ENCODE measurements at regions not wholly inside any gene's neighbourhood (a gene's known extent, or its start where the extent isn't known, plus 50 kb on each side); places are given as distances from the start of the nearest gene placed in this dataset.

DNA sequence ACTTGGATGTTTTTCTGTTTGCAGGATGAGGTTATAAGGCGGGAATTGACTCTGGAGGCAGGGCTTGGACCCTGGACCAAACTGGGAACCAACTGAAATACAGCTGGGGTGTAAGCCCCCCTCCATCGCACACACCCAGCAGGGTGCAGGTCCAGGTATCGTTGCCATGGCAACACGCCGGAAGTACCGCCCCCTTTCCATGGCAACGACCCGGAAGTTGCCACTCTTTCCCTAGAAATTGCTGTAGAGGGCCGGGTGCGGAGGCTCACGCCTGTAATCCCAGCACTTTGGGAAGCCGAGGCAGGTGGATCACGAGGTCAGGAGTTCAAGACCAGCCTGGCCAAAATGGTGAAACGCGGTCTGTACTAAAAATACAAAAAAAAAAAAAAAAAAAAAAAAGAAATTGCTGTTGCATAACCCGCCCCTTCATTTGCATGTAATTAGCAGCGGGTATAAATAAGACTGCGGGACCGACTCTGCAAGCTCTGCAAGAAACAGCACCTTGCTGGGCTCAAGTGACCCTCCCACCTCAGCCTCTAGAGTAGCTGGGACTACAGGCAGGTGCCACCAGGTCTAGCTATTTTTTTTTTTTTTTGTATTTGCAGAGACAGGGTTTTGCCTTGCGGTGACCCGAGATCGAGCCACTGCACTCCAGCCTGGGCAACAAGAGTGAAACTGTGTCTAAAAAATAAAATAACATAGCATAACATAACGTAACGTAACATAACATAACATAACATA is 139.6 kb downstream of the CRLF2 start:
- Histone ChIP-seq H3K4me2 (replicated peaks; ENCODE audit: low read depth, low read length, poor library complexity, severe bottlenecking) (no peak overlapping the region), H3K27ac (ENCODE audit: low read length in 2 of 2) (no peak overlapping the region), H3K9ac (ENCODE audit: low read length) (peak overlapping the region; percentile 23), H3K79me2 (ENCODE audit: control insufficient read depth, insufficient read depth, low read length) (no peaks in the 10 kb centered on the region), H3K9me3 (ENCODE audit: control extremely low read depth in 1 of 3, control insufficient read depth in 2 of 3, insufficient read depth in 1 of 3, low read length in 2 of 3) (peaks cover 0 to 32% (median 9%) of the 10 kb centered on the region in 3 donors), H3K4me1 (ENCODE audit: control insufficient read depth in 2 of 2, insufficient read depth in 2 of 2, low read length in 2 of 2) (no peaks in the 10 kb centered on the region), H2AFZ (ENCODE audit: insufficient read depth, low read depth, low read length, poor library complexity, severe bottlenecking) (no peak overlapping the region), H3K4me3 (ENCODE audit: control extremely low read depth in 1 of 5, extremely low read depth in 1 of 5, insufficient read depth in 1 of 5, low read depth in 2 of 5, low read length in 4 of 5) (peak overlapping the region in 2 of 5 experiments; percentile 36 to 44), H3K36me3 (replicated peaks in 1 of 2; ENCODE audit: control extremely low read depth in 1 of 2, control insufficient read depth in 1 of 2, extremely low read depth in 1 of 2, insufficient read depth in 2 of 2, low read length in 1 of 2) (no peaks in the 10 kb centered on the region), H4K20me1 (ENCODE audit: control insufficient read depth, insufficient read depth, low read length, poor library complexity, severe bottlenecking) (no peaks in the 10 kb centered on the region), H3K27me3 (replicated peaks in 1 of 4; ENCODE audit: control extremely low read depth in 1 of 4, control insufficient read depth in 3 of 4, insufficient read depth in 4 of 4, low read length in 3 of 4) (no peaks in the 10 kb centered on the region)
- ChIA-PET POLR2A (no interaction called here), CTCF (no interaction called here)
- WGBS (ENCODE audit: insufficient coverage), result 96% methylated on average over 19 of the region's 24 CpGs
- intact Hi-C loops (cut with micrococcal nuclease), result no loop called here
- no peak overlapping the region for H3K4me3 Mint-ChIP-seq
- peaks cover 14% of the 10 kb centered on the region for H3K9me3 Mint-ChIP-seq (ENCODE audit: insufficient read depth)
- no peak overlapping the region for H3K27ac Mint-ChIP-seq
- TF ChIP-seq CTCF (IDR thresholded peaks at IDR 0.05), result no peak
- no peak for TF ChIP-seq EZH2 (IDR thresholded peaks at IDR 0.05; ENCODE audit: borderline replicate concordance, insufficient read depth, low read depth, low read length, poor library complexity, severe bottlenecking)
- H3K27me3 Mint-ChIP-seq, result no peaks in the 10 kb centered on the region
- H3K4me1 Mint-ChIP-seq, result no peaks in the 10 kb centered on the region
- DNase-seq (no peak), ATAC-seq (ENCODE audit: low read depth) (no peak)

- Histone ChIP-seq H3K4me1 (ENCODE audit: control insufficient read depth in 2 of 2, insufficient read depth in 2 of 2, low read length in 2 of 2) (no peaks in the 10 kb centered on the region), H3K9ac (ENCODE audit: low read length) (no peak overlapping the region), H3K79me2 (ENCODE audit: control insufficient read depth, insufficient read depth, low read length) (no peaks in the 10 kb centered on the region), H3K36me3 (replicated peaks in 1 of 2; ENCODE audit: control extremely low read depth in 1 of 2, control insufficient read depth in 1 of 2, extremely low read depth in 1 of 2, insufficient read depth in 2 of 2, low read length in 1 of 2) (no peaks in the 10 kb centered on the region), H3K4me2 (replicated peaks; ENCODE audit: low read depth, low read length, poor library complexity, severe bottlenecking) (no peak overlapping the region), H3K27me3 (replicated peaks in 1 of 4; ENCODE audit: control extremely low read depth in 1 of 4, control insufficient read depth in 3 of 4, insufficient read depth in 4 of 4, low read length in 3 of 4) (no peaks in the 10 kb centered on the region), H3K27ac (ENCODE audit: low read length in 2 of 2) (no peak overlapping the region), H4K20me1 (ENCODE audit: control insufficient read depth, insufficient read depth, low read length, poor library complexity, severe bottlenecking) (no peaks in the 10 kb centered on the region), H3K9me3 (ENCODE audit: control extremely low read depth in 1 of 3, control insufficient read depth in 2 of 3, insufficient read depth in 1 of 3, low read length in 2 of 3) (peaks cover 0 to 29% (median 9%) of the 10 kb centered on the region in 3 donors), H3K4me3 (ENCODE audit: control extremely low read depth in 1 of 5, extremely low read depth in 1 of 5, insufficient read depth in 1 of 5, low read depth in 2 of 5, low read length in 4 of 5) (no peak overlapping the region), H2AFZ (ENCODE audit: insufficient read depth, low read depth, low read length, poor library complexity, severe bottlenecking) (no peak overlapping the region)
- intact Hi-C loops (cut with micrococcal nuclease), result no loop called here
- ChIA-PET POLR2A (no interaction called here), CTCF (no interaction called here)
- no peaks in the 10 kb centered on the region for H3K27me3 Mint-ChIP-seq
- ATAC-seq (ENCODE audit: low read depth) (no peak), DNase-seq (no peak)
- no peak overlapping the region for H3K4me3 Mint-ChIP-seq
- H3K9me3 Mint-ChIP-seq (ENCODE audit: insufficient read depth), result peaks cover 14% of the 10 kb centered on the region
- H3K27ac Mint-ChIP-seq, result no peak overlapping the region
- WGBS (ENCODE audit: insufficient coverage), result 89% methylated on average over 3 of the region's 9 CpGs
- no peak for TF ChIP-seq CTCF (IDR thresholded peaks at IDR 0.05)
- no peak for TF ChIP-seq EZH2 (IDR thresholded peaks at IDR 0.05; ENCODE audit: borderline replicate concordance, insufficient read depth, low read depth, low read length, poor library complexity, severe bottlenecking)
- H3K4me1 Mint-ChIP-seq, result no peaks in the 10 kb centered on the region
Observed at GRCh38 chrX:1071351-1071750, 141.1 kb downstream of the CRLF2 start.
